ENCODE measurements at regions not wholly inside any gene's neighbourhood (a gene's known extent, or its start where the extent isn't known, plus 50 kb on each side); places are given as distances from the start of the nearest gene placed in this dataset.

DNA sequence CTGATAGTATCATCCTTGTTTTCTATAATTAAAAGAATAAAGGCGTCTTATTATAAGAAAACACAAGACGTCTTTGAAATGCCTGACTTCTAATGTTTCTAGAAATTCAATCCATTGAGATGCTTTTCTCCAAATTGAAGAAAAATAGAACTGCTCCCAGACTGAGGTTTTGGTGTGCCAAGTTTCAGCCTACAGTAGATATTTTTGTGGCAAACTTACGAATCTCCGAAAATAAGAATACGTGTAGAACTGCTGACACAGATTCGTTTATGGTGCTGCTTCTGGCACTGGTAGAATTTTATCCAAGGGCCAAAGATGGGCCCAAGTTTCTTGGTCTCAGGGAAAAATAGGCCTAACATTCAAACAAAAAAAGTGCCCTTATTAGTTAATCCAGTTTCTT is 554.5 kb upstream of the NR5A2 start (continued):
- TF ChIP-seq, protein P1, sequence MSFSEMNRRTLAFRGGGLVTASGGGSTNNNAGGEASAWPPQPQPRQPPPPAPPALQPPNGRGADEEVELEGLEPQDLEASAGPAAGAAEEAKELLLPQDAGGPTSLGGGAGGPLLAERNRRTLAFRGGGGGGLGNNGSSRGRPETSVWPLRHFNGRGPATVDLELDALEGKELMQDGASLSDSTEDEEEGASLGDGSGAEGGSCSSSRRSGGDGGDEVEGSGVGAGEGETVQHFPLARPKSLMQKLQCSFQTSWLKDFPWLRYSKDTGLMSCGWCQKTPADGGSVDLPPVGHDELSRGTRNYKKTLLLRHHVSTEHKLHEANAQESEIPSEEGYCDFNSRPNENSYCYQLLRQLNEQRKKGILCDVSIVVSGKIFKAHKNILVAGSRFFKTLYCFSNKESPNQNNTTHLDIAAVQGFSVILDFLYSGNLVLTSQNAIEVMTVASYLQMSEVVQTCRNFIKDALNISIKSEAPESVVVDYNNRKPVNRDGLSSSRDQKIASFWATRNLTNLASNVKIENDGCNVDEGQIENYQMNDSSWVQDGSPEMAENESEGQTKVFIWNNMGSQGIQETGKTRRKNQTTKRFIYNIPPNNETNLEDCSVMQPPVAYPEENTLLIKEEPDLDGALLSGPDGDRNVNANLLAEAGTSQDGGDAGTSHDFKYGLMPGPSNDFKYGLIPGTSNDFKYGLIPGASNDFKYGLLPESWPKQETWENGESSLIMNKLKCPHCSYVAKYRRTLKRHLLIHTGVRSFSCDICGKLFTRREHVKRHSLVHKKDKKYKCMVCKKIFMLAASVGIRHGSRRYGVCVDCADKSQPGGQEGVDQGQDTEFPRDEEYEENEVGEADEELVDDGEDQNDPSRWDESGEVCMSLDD (tag by site-specific recombination; IDR thresholded peaks at IDR 0.05) = no peak
- no peak for TF ChIP-seq HOXD13 (CRISPR knock-in tag; IDR thresholded peaks at IDR 0.05; ENCODE audit: borderline replicate concordance)
- TF ChIP-seq ZNF274 (IDR thresholded peaks at IDR 0.05; ENCODE audit: low read length) = no peak
- no peak for TF ChIP-seq ZNF274 (tag by site-specific recombination; IDR thresholded peaks at IDR 0.05; ENCODE audit: borderline replicate concordance)
- no peak for TF ChIP-seq ZNF302 (tag by site-specific recombination; IDR thresholded peaks at IDR 0.05; ENCODE audit: low read depth)
- no peak for TF ChIP-seq ZNF660 (tag by site-specific recombination; IDR thresholded peaks at IDR 0.05)
- TF ChIP-seq, protein P2, sequence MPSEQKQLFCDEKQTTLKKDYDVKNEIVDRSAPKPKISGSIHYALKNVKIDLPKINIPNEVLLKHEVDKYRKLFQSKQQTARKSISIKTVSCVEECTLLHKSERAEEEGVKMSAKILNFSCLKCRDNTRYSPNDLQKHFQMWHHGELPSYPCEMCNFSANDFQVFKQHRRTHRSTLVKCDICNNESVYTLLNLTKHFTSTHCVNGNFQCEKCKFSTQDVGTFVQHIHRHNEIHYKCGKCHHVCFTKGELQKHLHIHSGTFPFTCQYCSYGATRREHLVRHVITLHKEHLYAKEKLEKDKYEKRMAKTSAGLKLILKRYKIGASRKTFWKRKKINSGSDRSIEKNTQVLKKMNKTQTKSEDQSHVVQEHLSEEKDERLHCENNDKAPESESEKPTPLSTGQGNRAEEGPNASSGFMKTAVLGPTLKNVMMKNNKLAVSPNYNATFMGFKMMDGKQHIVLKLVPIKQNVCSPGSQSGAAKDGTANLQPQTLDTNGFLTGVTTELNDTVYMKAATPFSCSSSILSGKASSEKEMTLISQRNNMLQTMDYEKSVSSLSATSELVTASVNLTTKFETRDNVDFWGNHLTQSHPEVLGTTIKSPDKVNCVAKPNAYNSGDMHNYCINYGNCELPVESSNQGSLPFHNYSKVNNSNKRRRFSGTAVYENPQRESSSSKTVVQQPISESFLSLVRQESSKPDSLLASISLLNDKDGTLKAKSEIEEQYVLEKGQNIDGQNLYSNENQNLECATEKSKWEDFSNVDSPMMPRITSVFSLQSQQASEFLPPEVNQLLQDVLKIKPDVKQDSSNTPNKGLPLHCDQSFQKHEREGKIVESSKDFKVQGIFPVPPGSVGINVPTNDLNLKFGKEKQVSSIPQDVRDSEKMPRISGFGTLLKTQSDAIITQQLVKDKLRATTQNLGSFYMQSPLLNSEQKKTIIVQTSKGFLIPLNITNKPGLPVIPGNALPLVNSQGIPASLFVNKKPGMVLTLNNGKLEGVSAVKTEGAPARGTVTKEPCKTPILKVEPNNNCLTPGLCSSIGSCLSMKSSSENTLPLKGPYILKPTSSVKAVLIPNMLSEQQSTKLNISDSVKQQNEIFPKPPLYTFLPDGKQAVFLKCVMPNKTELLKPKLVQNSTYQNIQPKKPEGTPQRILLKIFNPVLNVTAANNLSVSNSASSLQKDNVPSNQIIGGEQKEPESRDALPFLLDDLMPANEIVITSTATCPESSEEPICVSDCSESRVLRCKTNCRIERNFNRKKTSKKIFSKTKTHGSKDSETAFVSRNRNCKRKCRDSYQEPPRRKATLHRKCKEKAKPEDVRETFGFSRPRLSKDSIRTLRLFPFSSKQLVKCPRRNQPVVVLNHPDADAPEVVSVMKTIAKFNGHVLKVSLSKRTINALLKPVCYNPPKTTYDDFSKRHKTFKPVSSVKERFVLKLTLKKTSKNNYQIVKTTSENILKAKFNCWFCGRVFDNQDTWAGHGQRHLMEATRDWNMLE (tag by site-specific recombination; conservative IDR thresholded peaks at IDR 0.05; ENCODE audit: low read depth) = no peak
- no peak for TF ChIP-seq ZNF76 (tag by site-specific recombination; IDR thresholded peaks at IDR 0.05; ENCODE audit: borderline replicate concordance, low read depth)
- no peak for TF ChIP-seq ZSCAN16 (tag by site-specific recombination; IDR thresholded peaks at IDR 0.05)

DNA sequence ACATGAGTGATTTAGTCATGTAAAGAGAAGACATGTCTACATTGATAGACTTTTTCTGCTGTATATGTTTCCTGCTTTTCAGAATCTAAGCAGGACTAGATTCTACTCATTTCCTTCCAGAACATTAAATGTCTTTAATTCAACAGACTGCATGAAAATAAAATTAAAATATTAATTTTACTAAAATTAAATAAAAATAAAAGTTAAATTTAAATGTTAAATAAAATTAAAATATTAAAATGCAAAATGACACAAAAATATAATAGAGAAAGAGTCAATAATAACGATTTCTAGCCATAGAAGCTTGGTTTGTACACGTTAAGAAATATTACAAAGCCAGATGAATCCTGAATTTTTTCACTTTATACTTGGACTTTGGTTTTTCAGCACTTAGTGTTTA is 552.8 kb upstream of the NR5A2 start:
- no peak overlapping the region for H3K4me3 ChIP-seq (ENCODE audit: low read depth, low read length)
- no peaks in the 10 kb centered on the region for H3K4me1 ChIP-seq (ENCODE audit: control insufficient read depth, insufficient read depth, low read length)
- ChIA-PET CTCF (interaction anchor here (1.9 kb wide), 1 partner anchor 11 kb away, joined by 5 read pairs; no protein-coding TSS in a partner anchor), POLR2A (no interaction called here)
- no peak overlapping the region for H3K27ac ChIP-seq (ENCODE audit: extremely low read depth, low read depth, low read length)
- H3K36me3 ChIP-seq (ENCODE audit: control insufficient read depth in 2 of 2, insufficient read depth in 1 of 2, low read length in 2 of 2) = no peaks in the 10 kb centered on the region
- no peaks in the 10 kb centered on the region for H3K9me3 ChIP-seq (ENCODE audit: control insufficient read depth, insufficient read depth, low read depth, low read length)
- no peak for TF ChIP-seq KLF10 (tag by site-specific recombination; IDR thresholded peaks at IDR 0.05)
- TF ChIP-seq GLIS2 (tag by site-specific recombination; IDR thresholded peaks at IDR 0.05) = no peak
- TF ChIP-seq ZNF404 (tag by site-specific recombination; IDR thresholded peaks at IDR 0.05) = no peak
- no peak for TF ChIP-seq SCRT2 (tag by site-specific recombination; IDR thresholded peaks at IDR 0.05)
- no peak for TF ChIP-seq ZNF138 (tag by site-specific recombination; IDR thresholded peaks at IDR 0.05; ENCODE audit: borderline replicate concordance)
- no peak for TF ChIP-seq ZSCAN16 (tag by site-specific recombination; IDR thresholded peaks at IDR 0.05)
- no peak for TF ChIP-seq ZSCAN30 (tag by site-specific recombination; IDR thresholded peaks at IDR 0.05)
- TF ChIP-seq, protein P3, sequence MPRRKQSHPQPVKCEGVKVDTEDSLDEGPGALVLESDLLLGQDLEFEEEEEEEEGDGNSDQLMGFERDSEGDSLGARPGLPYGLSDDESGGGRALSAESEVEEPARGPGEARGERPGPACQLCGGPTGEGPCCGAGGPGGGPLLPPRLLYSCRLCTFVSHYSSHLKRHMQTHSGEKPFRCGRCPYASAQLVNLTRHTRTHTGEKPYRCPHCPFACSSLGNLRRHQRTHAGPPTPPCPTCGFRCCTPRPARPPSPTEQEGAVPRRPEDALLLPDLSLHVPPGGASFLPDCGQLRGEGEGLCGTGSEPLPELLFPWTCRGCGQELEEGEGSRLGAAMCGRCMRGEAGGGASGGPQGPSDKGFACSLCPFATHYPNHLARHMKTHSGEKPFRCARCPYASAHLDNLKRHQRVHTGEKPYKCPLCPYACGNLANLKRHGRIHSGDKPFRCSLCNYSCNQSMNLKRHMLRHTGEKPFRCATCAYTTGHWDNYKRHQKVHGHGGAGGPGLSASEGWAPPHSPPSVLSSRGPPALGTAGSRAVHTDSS (tag by site-specific recombination; IDR thresholded peaks at IDR 0.05) = no peak
- TF ChIP-seq ZNF391 (tag by site-specific recombination; IDR thresholded peaks at IDR 0.05; ENCODE audit: borderline replicate concordance, low read depth) = no peak
- TF ChIP-seq, protein P4, sequence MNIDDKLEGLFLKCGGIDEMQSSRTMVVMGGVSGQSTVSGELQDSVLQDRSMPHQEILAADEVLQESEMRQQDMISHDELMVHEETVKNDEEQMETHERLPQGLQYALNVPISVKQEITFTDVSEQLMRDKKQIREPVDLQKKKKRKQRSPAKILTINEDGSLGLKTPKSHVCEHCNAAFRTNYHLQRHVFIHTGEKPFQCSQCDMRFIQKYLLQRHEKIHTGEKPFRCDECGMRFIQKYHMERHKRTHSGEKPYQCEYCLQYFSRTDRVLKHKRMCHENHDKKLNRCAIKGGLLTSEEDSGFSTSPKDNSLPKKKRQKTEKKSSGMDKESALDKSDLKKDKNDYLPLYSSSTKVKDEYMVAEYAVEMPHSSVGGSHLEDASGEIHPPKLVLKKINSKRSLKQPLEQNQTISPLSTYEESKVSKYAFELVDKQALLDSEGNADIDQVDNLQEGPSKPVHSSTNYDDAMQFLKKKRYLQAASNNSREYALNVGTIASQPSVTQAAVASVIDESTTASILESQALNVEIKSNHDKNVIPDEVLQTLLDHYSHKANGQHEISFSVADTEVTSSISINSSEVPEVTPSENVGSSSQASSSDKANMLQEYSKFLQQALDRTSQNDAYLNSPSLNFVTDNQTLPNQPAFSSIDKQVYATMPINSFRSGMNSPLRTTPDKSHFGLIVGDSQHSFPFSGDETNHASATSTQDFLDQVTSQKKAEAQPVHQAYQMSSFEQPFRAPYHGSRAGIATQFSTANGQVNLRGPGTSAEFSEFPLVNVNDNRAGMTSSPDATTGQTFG (tag by site-specific recombination; IDR thresholded peaks at IDR 0.05; ENCODE audit: borderline replicate concordance) = no peak
- TF ChIP-seq, protein P5, sequence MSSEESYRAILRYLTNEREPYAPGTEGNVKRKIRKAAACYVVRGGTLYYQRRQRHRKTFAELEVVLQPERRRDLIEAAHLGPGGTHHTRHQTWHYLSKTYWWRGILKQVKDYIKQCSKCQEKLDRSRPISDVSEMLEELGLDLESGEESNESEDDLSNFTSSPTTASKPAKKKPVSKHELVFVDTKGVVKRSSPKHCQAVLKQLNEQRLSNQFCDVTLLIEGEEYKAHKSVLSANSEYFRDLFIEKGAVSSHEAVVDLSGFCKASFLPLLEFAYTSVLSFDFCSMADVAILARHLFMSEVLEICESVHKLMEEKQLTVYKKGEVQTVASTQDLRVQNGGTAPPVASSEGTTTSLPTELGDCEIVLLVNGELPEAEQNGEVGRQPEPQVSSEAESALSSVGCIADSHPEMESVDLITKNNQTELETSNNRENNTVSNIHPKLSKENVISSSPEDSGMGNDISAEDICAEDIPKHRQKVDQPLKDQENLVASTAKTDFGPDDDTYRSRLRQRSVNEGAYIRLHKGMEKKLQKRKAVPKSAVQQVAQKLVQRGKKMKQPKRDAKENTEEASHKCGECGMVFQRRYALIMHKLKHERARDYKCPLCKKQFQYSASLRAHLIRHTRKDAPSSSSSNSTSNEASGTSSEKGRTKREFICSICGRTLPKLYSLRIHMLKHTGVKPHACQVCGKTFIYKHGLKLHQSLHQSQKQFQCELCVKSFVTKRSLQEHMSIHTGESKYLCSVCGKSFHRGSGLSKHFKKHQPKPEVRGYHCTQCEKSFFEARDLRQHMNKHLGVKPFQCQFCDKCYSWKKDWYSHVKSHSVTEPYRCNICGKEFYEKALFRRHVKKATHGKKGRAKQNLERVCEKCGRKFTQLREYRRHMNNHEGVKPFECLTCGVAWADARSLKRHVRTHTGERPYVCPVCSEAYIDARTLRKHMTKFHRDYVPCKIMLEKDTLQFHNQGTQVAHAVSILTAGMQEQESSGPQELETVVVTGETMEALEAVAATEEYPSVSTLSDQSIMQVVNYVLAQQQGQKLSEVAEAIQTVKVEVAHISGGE (tag by site-specific recombination; conservative IDR thresholded peaks at IDR 0.05; ENCODE audit: low read depth) = no peak
- no peak for TF ChIP-seq ZNF248 (tag by site-specific recombination; IDR thresholded peaks at IDR 0.05)

All from HEK293 (cell line).